ENCODE measurements at regions not wholly inside any gene's neighbourhood (a gene's known extent, or its start where the extent isn't known, plus 50 kb on each side); places are given as distances from the start of the nearest gene placed in this dataset.

- Histone ChIP-seq H3K4me3 (ENCODE audit: low read length) (no peak overlapping the region), H3K27ac (ENCODE audit: low read length) (no peak overlapping the region), H3K36me3 (ENCODE audit: control insufficient read depth, insufficient read depth, low read length) (no peaks in the 10 kb centered on the region), H3K4me1 (ENCODE audit: control insufficient read depth, insufficient read depth, low read length) (no peaks in the 10 kb centered on the region), H3K9me3 (ENCODE audit: control insufficient read depth, low read depth, low read length) (no peaks in the 10 kb centered on the region), H3K27me3 (ENCODE audit: control insufficient read depth, insufficient read depth, low read length) (no peaks in the 10 kb centered on the region)
- WGBS (ENCODE audit: insufficient coverage, low lambda C conversion rate) = 100% methylated on average over 1 of the region's 3 CpGs
- no peak for DNase-seq
Observed at GRCh38 chr14:98689951-98690350, 582.0 kb downstream of the BCL11B start.

- Histone ChIP-seq H3K9me3 (ENCODE audit: control insufficient read depth, low read depth, low read length) (no peaks in the 10 kb centered on the region), H3K4me3 (ENCODE audit: low read length) (no peak overlapping the region), H3K27me3 (ENCODE audit: control insufficient read depth, insufficient read depth, low read length) (no peaks in the 10 kb centered on the region), H3K4me1 (ENCODE audit: control insufficient read depth, insufficient read depth, low read length) (no peaks in the 10 kb centered on the region), H3K27ac (ENCODE audit: low read length) (no peak overlapping the region), H3K36me3 (ENCODE audit: control insufficient read depth, insufficient read depth, low read length) (no peaks in the 10 kb centered on the region)
- WGBS (ENCODE audit: insufficient coverage, low lambda C conversion rate) = no CpG with 5 or more reads among the region's 5 CpGs
- no peak for DNase-seq
Observed at GRCh38 chr14:98692832-98693231, 579.2 kb downstream of the BCL11B start.

GRCh38 chr14:98694541-98694940 is 577.5 kb downstream of the BCL11B start:
- H3K4me1 ChIP-seq (ENCODE audit: control insufficient read depth, insufficient read depth, low read length) = no peaks in the 10 kb centered on the region
- H3K36me3 ChIP-seq (ENCODE audit: control insufficient read depth, insufficient read depth, low read length) = no peaks in the 10 kb centered on the region
- no peaks in the 10 kb centered on the region for H3K27me3 ChIP-seq (ENCODE audit: control insufficient read depth, insufficient read depth, low read length)
- no peak for DNase-seq
- no peaks in the 10 kb centered on the region for H3K9me3 ChIP-seq (ENCODE audit: control insufficient read depth, low read depth, low read length)
- no peak overlapping the region for H3K4me3 ChIP-seq (ENCODE audit: low read length)
- no peak overlapping the region for H3K27ac ChIP-seq (ENCODE audit: low read length)

- DNase-seq = no peak
- 100% methylated on average over 1 of the region's 1 CpG for WGBS (ENCODE audit: insufficient coverage, low lambda C conversion rate)
- Histone ChIP-seq H3K36me3 (ENCODE audit: control insufficient read depth, insufficient read depth, low read length) (no peaks in the 10 kb centered on the region), H3K4me1 (ENCODE audit: control insufficient read depth, insufficient read depth, low read length) (no peaks in the 10 kb centered on the region), H3K4me3 (ENCODE audit: low read length) (no peak overlapping the region), H3K27ac (ENCODE audit: low read length) (no peak overlapping the region), H3K9me3 (ENCODE audit: control insufficient read depth, low read depth, low read length) (no peaks in the 10 kb centered on the region), H3K27me3 (ENCODE audit: control insufficient read depth, insufficient read depth, low read length) (no peaks in the 10 kb centered on the region)
Observed at GRCh38 chr14:98695809-98696208, 576.2 kb downstream of the BCL11B start.

- H3K9me3 ChIP-seq (ENCODE audit: control insufficient read depth, low read depth, low read length) = no peaks in the 10 kb centered on the region
- H3K27me3 ChIP-seq (ENCODE audit: control insufficient read depth, insufficient read depth, low read length) = no peaks in the 10 kb centered on the region
- H3K4me3 ChIP-seq (ENCODE audit: low read length) = no peak overlapping the region
- DNase-seq = no peak
- H3K27ac ChIP-seq (ENCODE audit: low read length) = no peak overlapping the region
- H3K4me1 ChIP-seq (ENCODE audit: control insufficient read depth, insufficient read depth, low read length) = no peaks in the 10 kb centered on the region
- H3K36me3 ChIP-seq (ENCODE audit: control insufficient read depth, insufficient read depth, low read length) = no peaks in the 10 kb centered on the region
- no CpG with 5 or more reads among the region's 3 CpGs for WGBS (ENCODE audit: insufficient coverage, low lambda C conversion rate)
Observed at GRCh38 chr14:98698341-98698740, 573.7 kb downstream of the BCL11B start.

GRCh38 chr14:98700748-98701147 is 571.2 kb downstream of the BCL11B start:
- Histone ChIP-seq H3K27ac (ENCODE audit: low read length) (no peak overlapping the region), H3K4me3 (ENCODE audit: low read length) (no peak overlapping the region), H3K36me3 (ENCODE audit: control insufficient read depth, insufficient read depth, low read length) (no peaks in the 10 kb centered on the region), H3K9me3 (ENCODE audit: control insufficient read depth, low read depth, low read length) (no peaks in the 10 kb centered on the region), H3K27me3 (ENCODE audit: control insufficient read depth, insufficient read depth, low read length) (peaks cover 2% of the 10 kb centered on the region), H3K4me1 (ENCODE audit: control insufficient read depth, insufficient read depth, low read length) (no peaks in the 10 kb centered on the region)
- WGBS (ENCODE audit: insufficient coverage, low lambda C conversion rate) = no CpG with 5 or more reads among the region's 3 CpGs
- DNase-seq = no peak

- no peaks in the 10 kb centered on the region for H3K4me1 ChIP-seq (ENCODE audit: control insufficient read depth, insufficient read depth, low read length)
- no peak overlapping the region for H3K4me3 ChIP-seq (ENCODE audit: low read length)
- WGBS (ENCODE audit: insufficient coverage, low lambda C conversion rate) = no CpG with 5 or more reads among the region's 5 CpGs
- H3K36me3 ChIP-seq (ENCODE audit: control insufficient read depth, insufficient read depth, low read length) = no peaks in the 10 kb centered on the region
- peaks cover 2% of the 10 kb centered on the region for H3K27me3 ChIP-seq (ENCODE audit: control insufficient read depth, insufficient read depth, low read length)
- H3K9me3 ChIP-seq (ENCODE audit: control insufficient read depth, low read depth, low read length) = no peaks in the 10 kb centered on the region
- H3K27ac ChIP-seq (ENCODE audit: low read length) = no peak overlapping the region
- DNase-seq = no peak
Observed at GRCh38 chr14:98701377-98701776, 570.6 kb downstream of the BCL11B start.

GRCh38 chr14:98704441-98704840 is 567.6 kb downstream of the BCL11B start:
- Histone ChIP-seq H3K27ac (ENCODE audit: low read length) (no peak overlapping the region), H3K4me1 (ENCODE audit: control insufficient read depth, insufficient read depth, low read length) (no peaks in the 10 kb centered on the region), H3K4me3 (ENCODE audit: low read length) (no peak overlapping the region), H3K9me3 (ENCODE audit: control insufficient read depth, low read depth, low read length) (no peaks in the 10 kb centered on the region), H3K36me3 (ENCODE audit: control insufficient read depth, insufficient read depth, low read length) (no peaks in the 10 kb centered on the region), H3K27me3 (ENCODE audit: control insufficient read depth, insufficient read depth, low read length) (peaks cover 2% of the 10 kb centered on the region)
- WGBS (ENCODE audit: insufficient coverage, low lambda C conversion rate) = no CpG with 5 or more reads among the region's 3 CpGs
- DNase-seq = no peak

GRCh38 chr14:98705871-98706300 is 566.1 kb downstream of the BCL11B start:
- Histone ChIP-seq H3K9me3 (ENCODE audit: control insufficient read depth, low read depth, low read length) (no peaks in the 10 kb centered on the region), H3K4me1 (ENCODE audit: control insufficient read depth, insufficient read depth, low read length) (no peaks in the 10 kb centered on the region), H3K4me3 (ENCODE audit: low read length) (no peak overlapping the region), H3K27me3 (ENCODE audit: control insufficient read depth, insufficient read depth, low read length) (peaks cover 2% of the 10 kb centered on the region), H3K27ac (ENCODE audit: low read length) (no peak overlapping the region), H3K36me3 (ENCODE audit: control insufficient read depth, insufficient read depth, low read length) (no peaks in the 10 kb centered on the region)
- WGBS (ENCODE audit: insufficient coverage, low lambda C conversion rate) = no CpG with 5 or more reads among the region's 7 CpGs
- DNase-seq = no peak

GRCh38 chr14:98707522-98707921 is 564.5 kb downstream of the BCL11B start:
- 100% methylated on average over 2 of the region's 7 CpGs for WGBS (ENCODE audit: insufficient coverage, low lambda C conversion rate)
- no peaks in the 10 kb centered on the region for H3K36me3 ChIP-seq (ENCODE audit: control insufficient read depth, insufficient read depth, low read length)
- no peak overlapping the region for H3K27ac ChIP-seq (ENCODE audit: low read length)
- no peak overlapping the region for H3K4me3 ChIP-seq (ENCODE audit: low read length)
- DNase-seq = no peak
- H3K9me3 ChIP-seq (ENCODE audit: control insufficient read depth, low read depth, low read length) = no peaks in the 10 kb centered on the region
- peaks cover 2% of the 10 kb centered on the region for H3K27me3 ChIP-seq (ENCODE audit: control insufficient read depth, insufficient read depth, low read length)
- no peaks in the 10 kb centered on the region for H3K4me1 ChIP-seq (ENCODE audit: control insufficient read depth, insufficient read depth, low read length)

GRCh38 chr14:98708555-98708954 is 563.4 kb downstream of the BCL11B start:
- Histone ChIP-seq H3K27me3 (ENCODE audit: control insufficient read depth, insufficient read depth, low read length) (peaks cover under 1% of the 10 kb centered on the region), H3K4me1 (ENCODE audit: control insufficient read depth, insufficient read depth, low read length) (no peaks in the 10 kb centered on the region), H3K9me3 (ENCODE audit: control insufficient read depth, low read depth, low read length) (no peaks in the 10 kb centered on the region), H3K27ac (ENCODE audit: low read length) (no peak overlapping the region), H3K4me3 (ENCODE audit: low read length) (no peak overlapping the region), H3K36me3 (ENCODE audit: control insufficient read depth, insufficient read depth, low read length) (no peaks in the 10 kb centered on the region)
- DNase-seq = no peak
